Esophagus squamous epithelium (tissue), 5 donors: ENCODE measurements at regions not wholly inside any gene's neighbourhood (a gene's known extent, or its start where the extent isn't known, plus 50 kb on each side); places are given as distances from the start of the nearest gene placed in this dataset.

Experiments
- DNase-seq: peaks from one replicate; lab custom pipeline; 2025; lab: John Stamatoyannopoulos, UW
- H3K27ac ChIP-seq, 4 donors: fragments of 200-600 bp; sonication (generic); one replicate each; pipeline ENCODE4 v1.5.1; 2016 to 2019; ENCODE audit warnings: mild to moderate bottlenecking in 1 of 4
- H3K27me3 ChIP-seq, 4 donors: fragments of 200-600 bp; sonication (generic); 1 replicate in 3 of 4; 2 replicates in 1 of 4; pipeline versions ENCODE4 v1.5.1 to v1.6.0; 2017 to 2021; ENCODE audit warnings: antibody characterized with exemption in 1 of 4
- H3K36me3 ChIP-seq, 3 donors: fragments of 200-600 bp; sonication (generic); one replicate each; pipeline ENCODE4 v1.5.1; 2016 to 2019
- H3K4me1 ChIP-seq, 3 donors: fragments of 200-600 bp; sonication (generic); one replicate each; pipeline ENCODE4 v1.5.1; 2017 to 2019
- H3K4me3 ChIP-seq, 4 donors: fragments of 200-600 bp; sonication (generic); 1 replicate in 3 of 4; 2 replicates in 1 of 4; pipeline ENCODE4 v1.5.1; 2016 to 2019; ENCODE audit warnings: mild to moderate bottlenecking in 2 of 4, moderate library complexity in 1 of 4
- H3K9me3 ChIP-seq, 3 donors: fragments of 200-600 bp; sonication (generic); one replicate each; pipeline ENCODE4 v1.5.1; 2016 to 2019
- CTCF ChIP-seq, 6 experiments: fragments of 450-650 bp in 4 of 6; fragments of 200-600 bp in 2 of 6; sonication (generic) in 2 of 6; IDR thresholded peaks; one replicate each; pipeline ENCODE4 v1.5.1; 2016 to 2019; ENCODE audit warnings: antibody characterized with exemption in 6 of 6, mild to moderate bottlenecking in 4 of 6, moderate library complexity in 4 of 6
- POLR2A ChIP-seq, 4 donors: fragments of 450-650 bp; IDR thresholded peaks; one replicate each; pipeline ENCODE4 v1.6.1; 2017; ENCODE audit warnings: antibody characterized with exemption in 4 of 4, mild to moderate bottlenecking in 4 of 4, moderate library complexity in 3 of 4
- WGBS, 2 donors: methylation state at CpG; one replicate each; pipeline ENCODE4 v1.1.5; 2018; 5-methylcytosine and 5-hydroxymethylcytosine counted together
- intact Hi-C: fragments of 100-400 bp; cut with DNase I; formaldehyde crosslinking; loops from one replicate; pipeline ENCODE4 v1.15.0; 2022
- donor health status: DM: yes; HTN: yes; CAD: no.

- intact Hi-C loops: no loop called here
- DNase-seq: no peak
- Histone ChIP-seq H3K4me3 (no peak overlapping the region), H3K36me3 (no peaks in the 10 kb centered on the region), H3K27ac (no peak overlapping the region), H3K27me3 (peaks cover 0 to 5% (median 0%) of the 10 kb centered on the region in 4 donors), H3K9me3 (no peaks in the 10 kb centered on the region), H3K4me1 (no peaks in the 10 kb centered on the region)
- TF ChIP-seq CTCF (IDR thresholded peaks at IDR 0.05): no peak
- no peak for TF ChIP-seq POLR2A (IDR thresholded peaks at IDR 0.05)
- 69 to 72% methylated on average over 9 to 10 of the region's 12 CpGs for WGBS, 2 donors
These were observed 434.0 kb upstream of the LARGE1 start for GRCh38 chr22:34354071-34354817.

- Histone ChIP-seq H3K9me3 (no peaks in the 10 kb centered on the region), H3K27me3 (peaks cover 0 to 5% (median 0%) of the 10 kb centered on the region in 4 donors), H3K36me3 (no peaks in the 10 kb centered on the region), H3K4me3 (no peak overlapping the region), H3K4me1 (no peaks in the 10 kb centered on the region), H3K27ac (no peak overlapping the region)
- DNase-seq: no peak
- 13 to 37% methylated on average over 1 of the region's 1 CpG for WGBS, 2 donors
- TF ChIP-seq CTCF (IDR thresholded peaks at IDR 0.05) (no peak), POLR2A (IDR thresholded peaks at IDR 0.05) (no peak)
- intact Hi-C loops: no loop called here
These were observed 436.2 kb upstream of the LARGE1 start for GRCh38 chr22:34356481-34356880.

GRCh38 chr22:34370711-34371110 is 450.4 kb upstream of the LARGE1 start:
- Histone ChIP-seq H3K27ac (no peak overlapping the region), H3K36me3 (no peaks in the 10 kb centered on the region), H3K9me3 (no peaks in the 10 kb centered on the region), H3K4me1 (no peaks in the 10 kb centered on the region), H3K4me3 (no peak overlapping the region), H3K27me3 (no peaks in the 10 kb centered on the region)
- TF ChIP-seq CTCF (IDR thresholded peaks at IDR 0.05) (no peak), POLR2A (IDR thresholded peaks at IDR 0.05) (no peak)
- 61 to 69% methylated on average over 2 of the region's 2 CpGs for WGBS, 2 donors
- intact Hi-C loops: no loop called here
- DNase-seq: no peak

GRCh38 chr22:34379825-34380224 is 459.5 kb upstream of the LARGE1 start:
- Histone ChIP-seq H3K27me3 (no peaks in the 10 kb centered on the region), H3K27ac (no peak overlapping the region), H3K9me3 (no peaks in the 10 kb centered on the region), H3K4me1 (no peaks in the 10 kb centered on the region), H3K4me3 (no peak overlapping the region), H3K36me3 (no peaks in the 10 kb centered on the region)
- no peak for TF ChIP-seq CTCF (IDR thresholded peaks at IDR 0.05)
- TF ChIP-seq POLR2A (IDR thresholded peaks at IDR 0.05): no peak
- 74 to 79% methylated on average over 2 of the region's 2 CpGs for WGBS, 2 donors
- intact Hi-C loops: no loop called here
- no peak for DNase-seq

GRCh38 chr22:34380532-34380931 is 460.3 kb upstream of the LARGE1 start:
- Histone ChIP-seq H3K9me3 (no peaks in the 10 kb centered on the region), H3K36me3 (no peaks in the 10 kb centered on the region), H3K27ac (no peak overlapping the region), H3K4me3 (no peak overlapping the region), H3K4me1 (no peaks in the 10 kb centered on the region), H3K27me3 (no peaks in the 10 kb centered on the region)
- DNase-seq: no peak
- 74 to 77% methylated on average over 4 of the region's 4 CpGs for WGBS, 2 donors
- intact Hi-C loops: no loop called here
- no peak for TF ChIP-seq CTCF (IDR thresholded peaks at IDR 0.05)
- TF ChIP-seq POLR2A (IDR thresholded peaks at IDR 0.05): no peak
